ENCODE measurements at regions not wholly inside any gene's neighbourhood (a gene's known extent, or its start where the extent isn't known, plus 50 kb on each side); places are given as distances from the start of the nearest gene placed in this dataset.

- H2BK120ac ChIP-seq (ENCODE audit: low read depth, low read length) = no peak overlapping the region
- H4K8ac ChIP-seq (ENCODE audit: low read depth in 2 of 2, low read length in 2 of 2) = no peak overlapping the region
- ATAC-seq (ENCODE audit: low read depth) (no peak), DNase-seq (no peak)
- H3K14ac ChIP-seq (replicated peaks; ENCODE audit: low read depth, low read length) = no peak overlapping the region
- dilution Hi-C loops (cut with HindIII; ENCODE audit: low sequenced_read_pairs, unreplicated experiment) = no loop called here
- H2AFZ ChIP-seq (replicated peaks; ENCODE audit: low read length, poor library complexity) = no peak overlapping the region
- no peaks in the 10 kb centered on the region for H4K20me1 ChIP-seq (ENCODE audit: insufficient read depth, low read length)
- H2BK15ac ChIP-seq (ENCODE audit: low read depth, low read length) = no peak overlapping the region
- WGBS, 2 experiments (ENCODE audit: extremely low coverage in 2 of 2, insufficient read length in 1 of 2) = no CpG with 5 or more reads among the region's 6 CpGs
- no peaks in the 10 kb centered on the region for H3K79me1 ChIP-seq (ENCODE audit: low read depth in 1 of 2, low read length in 2 of 2)
- intact Hi-C loops (cut with micrococcal nuclease) = no loop called here
- H3K9me1 ChIP-seq (ENCODE audit: insufficient read depth, low read length) = no peaks in the 10 kb centered on the region; the same call in 1 of the 2 replicates
- peaks cover 2% of the 10 kb centered on the region; the same call in 1 of the 2 replicates for H3K4me1 ChIP-seq (ENCODE audit: control insufficient read depth, insufficient read depth, low read length)
- H2AK5ac ChIP-seq (ENCODE audit: low read depth, low read length) = no peak overlapping the region; the same call in 1 of the 2 replicates
- H2BK5ac ChIP-seq (ENCODE audit: low read depth, low read length, poor library complexity, severe bottlenecking) = no peak overlapping the region
- CTCF ChIA-PET = no interaction called here
- POLR2A ChIA-PET (ENCODE audit: unreplicated experiment) = no interaction called here
- H2BK20ac ChIP-seq (ENCODE audit: low read depth, low read length) = no peak overlapping the region
- H3K27me3 ChIP-seq (ENCODE audit: control insufficient read depth, insufficient read depth, low read length) = no peaks in the 10 kb centered on the region
- no peak overlapping the region for H3K18ac ChIP-seq (ENCODE audit: low read depth, low read length)
- no peak overlapping the region for H3K27ac ChIP-seq (ENCODE audit: insufficient read depth, low read length)
- H3K23ac ChIP-seq (ENCODE audit: low read depth, low read length) = no peak overlapping the region
- TF ChIP-seq CEBPB (IDR thresholded peaks at IDR 0.05; ENCODE audit: low read depth, low read length) (no peak), SMC3 (IDR thresholded peaks at IDR 0.05; ENCODE audit: low read depth, low read length) (no peak), POLR2A (IDR thresholded peaks at IDR 0.05; ENCODE audit: low read depth, low read length) (no peak), NFE2L2 (IDR thresholded peaks at IDR 0.05; ENCODE audit: low read depth, low read length) (no peak), RCOR1 (IDR thresholded peaks at IDR 0.05; ENCODE audit: insufficient replicate concordance, low read length) (no peak), ELK1 (IDR thresholded peaks at IDR 0.05; ENCODE audit: borderline replicate concordance, low read depth, low read length) (no peak), MXI1 (IDR thresholded peaks at IDR 0.05; ENCODE audit: borderline replicate concordance, low read depth, low read length) (no peak)
- TF ChIP-seq, protein P1, sequence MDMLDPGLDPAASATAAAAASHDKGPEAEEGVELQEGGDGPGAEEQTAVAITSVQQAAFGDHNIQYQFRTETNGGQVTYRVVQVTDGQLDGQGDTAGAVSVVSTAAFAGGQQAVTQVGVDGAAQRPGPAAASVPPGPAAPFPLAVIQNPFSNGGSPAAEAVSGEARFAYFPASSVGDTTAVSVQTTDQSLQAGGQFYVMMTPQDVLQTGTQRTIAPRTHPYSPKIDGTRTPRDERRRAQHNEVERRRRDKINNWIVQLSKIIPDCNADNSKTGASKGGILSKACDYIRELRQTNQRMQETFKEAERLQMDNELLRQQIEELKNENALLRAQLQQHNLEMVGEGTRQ (IDR thresholded peaks at IDR 0.05; ENCODE audit: low read depth, low read length) = no peak
- no peak overlapping the region for H3K4ac ChIP-seq (ENCODE audit: low read depth, low read length)
- no peak overlapping the region for H3K9ac ChIP-seq (ENCODE audit: low read depth, low read length)
- H3K4me2 ChIP-seq (ENCODE audit: low read depth, low read length) = no peak overlapping the region
- no peaks in the 10 kb centered on the region for H3K36me3 ChIP-seq (ENCODE audit: control insufficient read depth, insufficient read depth, low read length)
- H2AK9ac ChIP-seq (replicated peaks; ENCODE audit: low read depth, low read length, poor library complexity) = no peak overlapping the region
- no peaks in the 10 kb centered on the region for H3K9me3 ChIP-seq (ENCODE audit: control insufficient read depth, insufficient read depth, low read length)
- in situ Hi-C loops (cut with MboI; ENCODE audit: low sequenced_read_pairs) = no loop called here
- H4K91ac ChIP-seq (ENCODE audit: insufficient read depth, low read depth, low read length) = no peak overlapping the region
- no peak overlapping the region for H4K5ac ChIP-seq (ENCODE audit: low read depth, low read length)
- BruUV-seq (replicated peaks) = no TSS peak
- H3K4me3 ChIP-seq (ENCODE audit: insufficient read depth, low read depth, low read length) = no peak overlapping the region
- no peak overlapping the region for H3K56ac ChIP-seq (ENCODE audit: extremely low read depth, insufficient read depth, low read length)
Measured at GRCh38 chr2:47249931-47250330, 73.6 kb upstream of the CALM2 start.

Measured in IMR-90 (cell line).